PC-3 (cell line): ENCODE measurements at regions not wholly inside any gene's neighbourhood (a gene's known extent, or its start where the extent isn't known, plus 50 kb on each side); places are given as distances from the start of the nearest gene placed in this dataset.

Source experiments
- CTCF ChIP-seq: fragments of 300-600 bp; sonication (generic); conservative IDR thresholded peaks from 2 replicates; pipeline ENCODE4 v1.5.1; 2017; ENCODE audit warnings: antibody characterized with exemption, low read depth, mild to moderate bottlenecking, low read length
- EZH2 ChIP-seq: fragments of 300-600 bp; sonication (generic); IDR thresholded peaks from one replicate; pipeline ENCODE4 v1.6.1; 2017; ENCODE audit warnings: antibody characterized with exemption, mild to moderate bottlenecking, low read length; ENCODE audit not compliant: unreplicated experiment
- EZH2phosphoT487 ChIP-seq: fragments of 300-600 bp; sonication (generic); IDR thresholded peaks from 2 replicates; pipeline ENCODE4 v1.6.1; 2018; ENCODE audit warnings: mild to moderate bottlenecking, antibody characterized with exemption, low read length, borderline replicate concordance

GRCh38 chr3:90011596-90011995 is 904.2 kb downstream of the EPHA3 start:
- TF ChIP-seq CTCF (no peak), EZH2phosphoT487 (no peak), EZH2 (no peak)
